HG03095 (cell line): ENCODE measurements at regions not wholly inside any gene's neighbourhood (a gene's known extent, or its start where the extent isn't known, plus 50 kb on each side); places are given as distances from the start of the nearest gene placed in this dataset.
"Not testable (repeated sequence)": the region's sequence is repeated elsewhere in the genome, so short reads cannot be mapped to it uniquely, and the experiment has no call there.

ENCODE experiments used
- ATAC-seq: cut with Tn5 transposase; IDR thresholded peaks from one replicate; pipeline ENCODE4 v1.9.1; 2021; ENCODE audit warnings: moderate library complexity; ENCODE audit not compliant: unreplicated experiment

GRCh38 chr12:102728506-102729242 is 188.4 kb downstream of the PAH start:
- ATAC-seq = no peak

- no peak for ATAC-seq
These were observed 190.4 kb downstream of the PAH start for GRCh38 chr12:102726686-102727085.

GRCh38 chr12:102722147-102722546 is 194.9 kb downstream of the PAH start:
- no peak for ATAC-seq

- no peak for ATAC-seq
These were observed 208.9 kb downstream of the PAH start for GRCh38 chr12:102708108-102708507.

- ATAC-seq = no peak
These were observed 214.5 kb downstream of the PAH start for GRCh38 chr12:102702447-102703114.

- no peak for ATAC-seq
These were observed 215.7 kb upstream of the IGF1 start for GRCh38 chr12:102696045-102696444.

- no peak for ATAC-seq
These were observed 214.5 kb upstream of the IGF1 start for GRCh38 chr12:102694903-102695302.

- no peak for ATAC-seq
These were observed 211.6 kb upstream of the IGF1 start for GRCh38 chr12:102691773-102692555.

GRCh38 chr12:102690253-102690652 is 209.9 kb upstream of the IGF1 start:
- no peak for ATAC-seq

GRCh38 chr12:102689701-102690100 is 209.3 kb upstream of the IGF1 start:
- ATAC-seq = no peak

- ATAC-seq = no peak
These were observed 207.2 kb upstream of the IGF1 start for GRCh38 chr12:102687523-102687922.

- no peak for ATAC-seq
These were observed 205.5 kb upstream of the IGF1 start for GRCh38 chr12:102685841-102686240.

GRCh38 chr12:102685172-102685571 is 204.8 kb upstream of the IGF1 start:
- no peak for ATAC-seq

GRCh38 chr12:102682366-102683289 is 202.3 kb upstream of the IGF1 start:
- no peak for ATAC-seq

GRCh38 chr12:102681747-102682146 is 201.4 kb upstream of the IGF1 start:
- no peak for ATAC-seq

- ATAC-seq = no peak
These were observed 200.9 kb upstream of the IGF1 start for GRCh38 chr12:102681309-102681708.

GRCh38 chr12:102680304-102680703 is 199.9 kb upstream of the IGF1 start:
- ATAC-seq = no peak

GRCh38 chr12:102676812-102677211 is 196.4 kb upstream of the IGF1 start:
- ATAC-seq = no peak

GRCh38 chr12:102675672-102676071 is 195.3 kb upstream of the IGF1 start:
- ATAC-seq = no peak

- ATAC-seq = no peak
These were observed 193.2 kb upstream of the IGF1 start for GRCh38 chr12:102673606-102674005.

GRCh38 chr12:102672212-102672611 is 191.8 kb upstream of the IGF1 start:
- ATAC-seq = not testable (repeated sequence)
